GM12864 (cell line): ENCODE measurements at regions not wholly inside any gene's neighbourhood (a gene's known extent, or its start where the extent isn't known, plus 50 kb on each side); places are given as distances from the start of the nearest gene placed in this dataset.

ENCODE experiments used
- DNase-seq: peaks from one replicate; pipeline ENCODE4 v3.0.0-alpha.2; 2011; ENCODE audit warnings: low read depth
- H3K4me3 ChIP-seq: 2 replicates; pipeline ENCODE4 v1.5.1; 2011; ENCODE audit warnings: mild to moderate bottlenecking, low read depth, low read length, control low read depth
- TF ChIP-seq, protein P1 (sequence below): IDR thresholded peaks from 2 replicates; pipeline ENCODE4 v1.5.1; 2011; ENCODE audit warnings: low read depth, mild to moderate bottlenecking, moderate library complexity, low read length, control low read depth, inconsistent platforms; ENCODE audit errors: missing control alignments

DNA sequence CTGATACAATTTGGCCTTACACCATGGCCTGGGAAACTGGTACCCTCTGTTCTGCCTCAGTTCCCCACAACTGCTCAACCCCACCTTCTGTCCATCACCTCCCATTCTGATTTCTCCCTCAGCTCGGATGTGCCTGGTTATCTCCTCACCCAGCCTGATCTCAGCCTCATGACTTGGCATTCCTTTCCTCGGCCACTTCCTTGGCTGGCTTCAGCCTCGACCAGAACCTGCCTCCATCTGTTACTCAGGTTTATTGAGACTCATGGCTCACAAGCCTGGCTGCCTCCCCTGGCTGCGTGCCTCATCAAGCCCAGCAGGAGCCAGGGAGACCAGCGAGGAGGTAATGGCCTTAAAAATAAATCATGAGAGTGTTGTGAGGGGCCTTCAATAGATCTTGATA, 356.2 kb upstream of the SPRED2 start:
- no peak overlapping the region for H3K4me3 ChIP-seq
- DNase-seq: no peak
- TF ChIP-seq, protein P1, sequence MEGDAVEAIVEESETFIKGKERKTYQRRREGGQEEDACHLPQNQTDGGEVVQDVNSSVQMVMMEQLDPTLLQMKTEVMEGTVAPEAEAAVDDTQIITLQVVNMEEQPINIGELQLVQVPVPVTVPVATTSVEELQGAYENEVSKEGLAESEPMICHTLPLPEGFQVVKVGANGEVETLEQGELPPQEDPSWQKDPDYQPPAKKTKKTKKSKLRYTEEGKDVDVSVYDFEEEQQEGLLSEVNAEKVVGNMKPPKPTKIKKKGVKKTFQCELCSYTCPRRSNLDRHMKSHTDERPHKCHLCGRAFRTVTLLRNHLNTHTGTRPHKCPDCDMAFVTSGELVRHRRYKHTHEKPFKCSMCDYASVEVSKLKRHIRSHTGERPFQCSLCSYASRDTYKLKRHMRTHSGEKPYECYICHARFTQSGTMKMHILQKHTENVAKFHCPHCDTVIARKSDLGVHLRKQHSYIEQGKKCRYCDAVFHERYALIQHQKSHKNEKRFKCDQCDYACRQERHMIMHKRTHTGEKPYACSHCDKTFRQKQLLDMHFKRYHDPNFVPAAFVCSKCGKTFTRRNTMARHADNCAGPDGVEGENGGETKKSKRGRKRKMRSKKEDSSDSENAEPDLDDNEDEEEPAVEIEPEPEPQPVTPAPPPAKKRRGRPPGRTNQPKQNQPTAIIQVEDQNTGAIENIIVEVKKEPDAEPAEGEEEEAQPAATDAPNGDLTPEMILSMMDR: no peak

GRCh38 chr2:65786765-65787164, 354.4 kb upstream of the SPRED2 start:
- TF ChIP-seq, protein P1: no peak
- DNase-seq: no peak
- no peak overlapping the region for H3K4me3 ChIP-seq

DNA sequence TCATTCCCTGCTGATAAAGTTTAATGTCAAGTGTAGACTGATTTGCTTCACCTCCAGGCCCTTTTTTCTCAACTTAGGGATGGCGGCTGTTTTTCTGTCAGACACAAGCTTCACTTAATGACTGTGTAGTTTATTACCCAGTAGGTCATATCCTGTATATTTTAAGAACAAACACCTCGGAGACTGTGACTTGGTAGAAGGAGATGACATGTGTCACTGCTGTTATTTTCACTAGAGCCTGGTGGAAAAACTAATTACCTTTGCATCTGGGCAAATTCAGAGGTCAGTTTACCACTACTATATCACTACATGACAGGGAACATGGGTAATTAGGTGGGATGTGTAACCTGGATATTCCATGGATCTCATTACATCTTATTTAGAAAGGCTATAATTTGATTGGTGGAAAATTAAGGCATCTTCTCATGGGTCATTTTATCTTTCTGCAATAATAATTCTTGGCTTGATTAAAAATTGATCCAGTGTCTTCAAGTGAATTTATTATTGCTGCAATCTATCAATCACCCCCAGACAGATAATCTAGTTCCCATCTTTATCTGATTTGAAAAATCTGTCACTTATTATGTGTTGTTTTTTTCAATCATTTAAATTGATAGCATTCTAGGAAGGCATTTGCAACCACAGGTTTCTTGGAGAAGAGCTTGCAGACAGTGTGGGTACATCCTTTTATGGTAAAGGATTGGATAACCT, 353.8 kb upstream of the SPRED2 start:
- DNase-seq: no peak
- TF ChIP-seq, protein P1: no peak
- no peak overlapping the region for H3K4me3 ChIP-seq

GRCh38 chr2:65782996-65783650, 350.7 kb upstream of the SPRED2 start:
- H3K4me3 ChIP-seq: no peak overlapping the region
- TF ChIP-seq, protein P1: no peak
- DNase-seq: no peak

- TF ChIP-seq, protein P1: no peak
- H3K4me3 ChIP-seq: no peak overlapping the region
- no peak for DNase-seq
Observed at GRCh38 chr2:65782186-65782585, 349.8 kb upstream of the SPRED2 start.

DNA sequence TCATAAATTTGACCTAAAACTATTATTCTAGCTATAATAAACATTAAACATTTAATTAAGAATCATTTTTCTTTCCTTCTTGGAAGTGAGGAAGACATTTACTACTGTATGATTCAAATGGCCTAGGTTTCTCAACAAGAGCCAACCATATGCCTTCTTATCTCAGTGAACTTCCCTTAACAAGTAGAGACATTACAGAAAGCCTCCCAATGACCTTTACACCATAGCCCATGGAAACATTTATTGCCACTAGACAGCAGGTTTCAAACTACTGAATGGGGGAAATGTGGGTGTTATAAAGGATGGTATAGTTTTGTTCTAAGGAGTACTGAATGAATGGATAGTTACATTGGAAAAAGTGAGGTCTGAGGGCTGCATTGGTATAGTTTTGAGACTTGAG, 349.4 kb upstream of the SPRED2 start:
- TF ChIP-seq, protein P1: no peak
- no peak for DNase-seq
- no peak overlapping the region for H3K4me3 ChIP-seq

- H3K4me3 ChIP-seq: no peak overlapping the region
- TF ChIP-seq, protein P1: no peak
- no peak for DNase-seq
Observed at GRCh38 chr2:65779021-65779420, 346.6 kb upstream of the SPRED2 start.
